GM18909 (cell line): ENCODE measurements at regions not wholly inside any gene's neighbourhood (a gene's known extent, or its start where the extent isn't known, plus 50 kb on each side); places are given as distances from the start of the nearest gene placed in this dataset.

Source experiments
- ATAC-seq: cut with Tn5 transposase; IDR thresholded peaks from one replicate; pipeline ENCODE4 v1.9.1; 2021; ENCODE audit warnings: mild to moderate bottlenecking; ENCODE audit not compliant: unreplicated experiment, poor library complexity

- no peak for ATAC-seq
Observed at GRCh38 chr15:97501291-97501690, 459.2 kb upstream of the ARRDC4 start.

- ATAC-seq, result no peak
Observed at GRCh38 chr15:97502038-97502437, 458.5 kb upstream of the ARRDC4 start.

- no peak for ATAC-seq
Observed at GRCh38 chr15:97504031-97504792, 456.3 kb upstream of the ARRDC4 start.

GRCh38 chr15:97517737-97518136 is 442.8 kb upstream of the ARRDC4 start:
- ATAC-seq, result no peak

- ATAC-seq, result no peak
Observed at GRCh38 chr15:97520689-97521088, 439.8 kb upstream of the ARRDC4 start.

GRCh38 chr15:97521381-97522285 is 438.9 kb upstream of the ARRDC4 start:
- ATAC-seq, result no peak

- ATAC-seq, result no peak
Observed at GRCh38 chr15:97522347-97522746, 438.2 kb upstream of the ARRDC4 start.

GRCh38 chr15:97525809-97526208 is 434.7 kb upstream of the ARRDC4 start:
- no peak for ATAC-seq

GRCh38 chr15:97528238-97528637 is 432.3 kb upstream of the ARRDC4 start:
- ATAC-seq, result no peak

GRCh38 chr15:97545799-97546198 is 414.7 kb upstream of the ARRDC4 start:
- no peak for ATAC-seq

GRCh38 chr15:97547381-97547780 is 413.1 kb upstream of the ARRDC4 start:
- ATAC-seq, result no peak

GRCh38 chr15:97561529-97561928 is 399.0 kb upstream of the ARRDC4 start:
- ATAC-seq, result no peak

- ATAC-seq, result no peak
Observed at GRCh38 chr15:97563516-97563915, 397.0 kb upstream of the ARRDC4 start.

GRCh38 chr15:97566961-97567360 is 393.5 kb upstream of the ARRDC4 start:
- no peak for ATAC-seq

GRCh38 chr15:97567411-97567810 is 393.1 kb upstream of the ARRDC4 start:
- ATAC-seq, result no peak

- ATAC-seq, result no peak
Observed at GRCh38 chr15:97576929-97577645, 383.4 kb upstream of the ARRDC4 start.

GRCh38 chr15:97585408-97585807 is 375.1 kb upstream of the ARRDC4 start:
- ATAC-seq, result no peak

GRCh38 chr15:97592778-97593177 is 367.7 kb upstream of the ARRDC4 start:
- no peak for ATAC-seq

- no peak for ATAC-seq
Observed at GRCh38 chr15:97597801-97598200, 362.7 kb upstream of the ARRDC4 start.

- ATAC-seq, result no peak
Observed at GRCh38 chr15:97598353-97598798, 362.1 kb upstream of the ARRDC4 start.

GRCh38 chr15:97600190-97600589 is 360.3 kb upstream of the ARRDC4 start:
- no peak for ATAC-seq
